ENCODE measurements at regions not wholly inside any gene's neighbourhood (a gene's known extent, or its start where the extent isn't known, plus 50 kb on each side); places are given as distances from the start of the nearest gene placed in this dataset.

GRCh38 chr4:156419080-156419685 is 465.5 kb upstream of the CTSO start:
- no peak overlapping the region for H3K4me3 ChIP-seq
- no peak for ATAC-seq
- no peaks in the 10 kb centered on the region for H4K20me1 ChIP-seq (replicated peaks; ENCODE audit: insufficient read depth)
- H3F3A ChIP-seq (replicated peaks; ENCODE audit: low read depth): no peaks in the 10 kb centered on the region
- H3K4me2 ChIP-seq: no peak overlapping the region
- H3K27me3 Mint-ChIP-seq (ENCODE audit: insufficient read depth, low read depth, poor library complexity): no peaks in the 10 kb centered on the region
- H3K36me3 ChIP-seq (ENCODE audit: insufficient read depth): no peaks in the 10 kb centered on the region
- TF ChIP-seq EZH2phosphoT487 (IDR thresholded peaks at IDR 0.05; ENCODE audit: unreplicated experiment) (no peak), ETS1 (IDR thresholded peaks at IDR 0.05) (no peak), CREB1 (CRISPR knock-in tag; IDR thresholded peaks at IDR 0.05; ENCODE audit: low read depth) (no peak), NANOG (IDR thresholded peaks at IDR 0.05; ENCODE audit: borderline replicate concordance) (no peak), ZNF331 (CRISPR knock-in tag; IDR thresholded peaks at IDR 0.05; ENCODE audit: low read depth) (no peak), ZNF114 (CRISPR knock-in tag; IDR thresholded peaks at IDR 0.05) (no peak), STAT1 (IDR thresholded peaks at IDR 0.05; ENCODE audit: unreplicated experiment) (no peak), POLR2AphosphoS5 (IDR thresholded peaks at IDR 0.05; ENCODE audit: low read depth) (no peak), EZH2 (IDR thresholded peaks at IDR 0.05; ENCODE audit: low read depth, unreplicated experiment) (no peak), JUNB (IDR thresholded peaks at IDR 0.05; ENCODE audit: unreplicated experiment) (no peak)
- TF ChIP-seq, protein P1, sequence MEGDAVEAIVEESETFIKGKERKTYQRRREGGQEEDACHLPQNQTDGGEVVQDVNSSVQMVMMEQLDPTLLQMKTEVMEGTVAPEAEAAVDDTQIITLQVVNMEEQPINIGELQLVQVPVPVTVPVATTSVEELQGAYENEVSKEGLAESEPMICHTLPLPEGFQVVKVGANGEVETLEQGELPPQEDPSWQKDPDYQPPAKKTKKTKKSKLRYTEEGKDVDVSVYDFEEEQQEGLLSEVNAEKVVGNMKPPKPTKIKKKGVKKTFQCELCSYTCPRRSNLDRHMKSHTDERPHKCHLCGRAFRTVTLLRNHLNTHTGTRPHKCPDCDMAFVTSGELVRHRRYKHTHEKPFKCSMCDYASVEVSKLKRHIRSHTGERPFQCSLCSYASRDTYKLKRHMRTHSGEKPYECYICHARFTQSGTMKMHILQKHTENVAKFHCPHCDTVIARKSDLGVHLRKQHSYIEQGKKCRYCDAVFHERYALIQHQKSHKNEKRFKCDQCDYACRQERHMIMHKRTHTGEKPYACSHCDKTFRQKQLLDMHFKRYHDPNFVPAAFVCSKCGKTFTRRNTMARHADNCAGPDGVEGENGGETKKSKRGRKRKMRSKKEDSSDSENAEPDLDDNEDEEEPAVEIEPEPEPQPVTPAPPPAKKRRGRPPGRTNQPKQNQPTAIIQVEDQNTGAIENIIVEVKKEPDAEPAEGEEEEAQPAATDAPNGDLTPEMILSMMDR (conservative IDR thresholded peaks at IDR 0.05; ENCODE audit: low read depth in 2 of 2): no peak
- TF ChIP-seq, protein P2, sequence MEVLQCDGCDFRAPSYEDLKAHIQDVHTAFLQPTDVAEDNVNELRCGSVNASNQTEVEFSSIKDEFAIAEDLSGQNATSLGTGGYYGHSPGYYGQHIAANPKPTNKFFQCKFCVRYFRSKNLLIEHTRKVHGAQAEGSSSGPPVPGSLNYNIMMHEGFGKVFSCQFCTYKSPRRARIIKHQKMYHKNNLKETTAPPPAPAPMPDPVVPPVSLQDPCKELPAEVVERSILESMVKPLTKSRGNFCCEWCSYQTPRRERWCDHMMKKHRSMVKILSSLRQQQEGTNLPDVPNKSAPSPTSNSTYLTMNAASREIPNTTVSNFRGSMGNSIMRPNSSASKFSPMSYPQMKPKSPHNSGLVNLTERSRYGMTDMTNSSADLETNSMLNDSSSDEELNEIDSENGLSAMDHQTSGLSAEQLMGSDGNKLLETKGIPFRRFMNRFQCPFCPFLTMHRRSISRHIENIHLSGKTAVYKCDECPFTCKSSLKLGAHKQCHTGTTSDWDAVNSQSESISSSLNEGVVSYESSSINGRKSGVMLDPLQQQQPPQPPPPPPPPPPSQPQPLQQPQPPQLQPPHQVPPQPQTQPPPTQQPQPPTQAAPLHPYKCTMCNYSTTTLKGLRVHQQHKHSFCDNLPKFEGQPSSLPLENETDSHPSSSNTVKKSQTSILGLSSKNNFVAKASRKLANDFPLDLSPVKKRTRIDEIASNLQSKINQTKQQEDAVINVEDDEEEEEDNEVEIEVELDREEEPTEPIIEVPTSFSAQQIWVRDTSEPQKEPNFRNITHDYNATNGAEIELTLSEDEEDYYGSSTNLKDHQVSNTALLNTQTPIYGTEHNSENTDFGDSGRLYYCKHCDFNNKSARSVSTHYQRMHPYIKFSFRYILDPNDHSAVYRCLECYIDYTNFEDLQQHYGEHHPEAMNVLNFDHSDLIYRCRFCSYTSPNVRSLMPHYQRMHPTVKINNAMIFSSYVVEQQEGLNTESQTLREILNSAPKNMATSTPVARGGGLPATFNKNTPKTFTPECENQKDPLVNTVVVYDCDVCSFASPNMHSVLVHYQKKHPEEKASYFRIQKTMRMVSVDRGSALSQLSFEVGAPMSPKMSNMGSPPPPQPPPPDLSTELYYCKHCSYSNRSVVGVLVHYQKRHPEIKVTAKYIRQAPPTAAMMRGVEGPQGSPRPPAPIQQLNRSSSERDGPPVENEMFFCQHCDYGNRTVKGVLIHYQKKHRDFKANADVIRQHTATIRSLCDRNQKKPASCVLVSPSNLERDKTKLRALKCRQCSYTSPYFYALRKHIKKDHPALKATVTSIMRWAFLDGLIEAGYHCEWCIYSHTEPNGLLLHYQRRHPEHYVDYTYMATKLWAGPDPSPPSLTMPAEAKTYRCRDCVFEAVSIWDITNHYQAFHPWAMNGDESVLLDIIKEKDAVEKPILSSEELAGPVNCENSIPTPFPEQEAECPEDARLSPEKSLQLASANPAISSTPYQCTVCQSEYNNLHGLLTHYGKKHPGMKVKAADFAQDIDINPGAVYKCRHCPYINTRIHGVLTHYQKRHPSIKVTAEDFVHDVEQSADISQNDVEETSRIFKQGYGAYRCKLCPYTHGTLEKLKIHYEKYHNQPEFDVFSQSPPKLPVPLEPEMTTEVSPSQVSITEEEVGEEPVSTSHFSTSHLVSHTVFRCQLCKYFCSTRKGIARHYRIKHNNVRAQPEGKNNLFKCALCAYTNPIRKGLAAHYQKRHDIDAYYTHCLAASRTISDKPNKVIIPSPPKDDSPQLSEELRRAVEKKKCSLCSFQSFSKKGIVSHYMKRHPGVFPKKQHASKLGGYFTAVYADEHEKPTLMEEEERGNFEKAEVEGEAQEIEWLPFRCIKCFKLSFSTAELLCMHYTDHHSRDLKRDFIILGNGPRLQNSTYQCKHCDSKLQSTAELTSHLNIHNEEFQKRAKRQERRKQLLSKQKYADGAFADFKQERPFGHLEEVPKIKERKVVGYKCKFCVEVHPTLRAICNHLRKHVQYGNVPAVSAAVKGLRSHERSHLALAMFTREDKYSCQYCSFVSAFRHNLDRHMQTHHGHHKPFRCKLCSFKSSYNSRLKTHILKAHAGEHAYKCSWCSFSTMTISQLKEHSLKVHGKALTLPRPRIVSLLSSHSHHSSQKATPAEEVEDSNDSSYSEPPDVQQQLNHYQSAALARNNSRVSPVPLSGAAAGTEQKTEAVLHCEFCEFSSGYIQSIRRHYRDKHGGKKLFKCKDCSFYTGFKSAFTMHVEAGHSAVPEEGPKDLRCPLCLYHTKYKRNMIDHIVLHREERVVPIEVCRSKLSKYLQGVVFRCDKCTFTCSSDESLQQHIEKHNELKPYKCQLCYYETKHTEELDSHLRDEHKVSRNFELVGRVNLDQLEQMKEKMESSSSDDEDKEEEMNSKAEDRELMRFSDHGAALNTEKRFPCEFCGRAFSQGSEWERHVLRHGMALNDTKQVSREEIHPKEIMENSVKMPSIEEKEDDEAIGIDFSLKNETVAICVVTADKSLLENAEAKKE (CRISPR knock-in tag; IDR thresholded peaks at IDR 0.05): no peak
- TF ChIP-seq, protein P3, sequence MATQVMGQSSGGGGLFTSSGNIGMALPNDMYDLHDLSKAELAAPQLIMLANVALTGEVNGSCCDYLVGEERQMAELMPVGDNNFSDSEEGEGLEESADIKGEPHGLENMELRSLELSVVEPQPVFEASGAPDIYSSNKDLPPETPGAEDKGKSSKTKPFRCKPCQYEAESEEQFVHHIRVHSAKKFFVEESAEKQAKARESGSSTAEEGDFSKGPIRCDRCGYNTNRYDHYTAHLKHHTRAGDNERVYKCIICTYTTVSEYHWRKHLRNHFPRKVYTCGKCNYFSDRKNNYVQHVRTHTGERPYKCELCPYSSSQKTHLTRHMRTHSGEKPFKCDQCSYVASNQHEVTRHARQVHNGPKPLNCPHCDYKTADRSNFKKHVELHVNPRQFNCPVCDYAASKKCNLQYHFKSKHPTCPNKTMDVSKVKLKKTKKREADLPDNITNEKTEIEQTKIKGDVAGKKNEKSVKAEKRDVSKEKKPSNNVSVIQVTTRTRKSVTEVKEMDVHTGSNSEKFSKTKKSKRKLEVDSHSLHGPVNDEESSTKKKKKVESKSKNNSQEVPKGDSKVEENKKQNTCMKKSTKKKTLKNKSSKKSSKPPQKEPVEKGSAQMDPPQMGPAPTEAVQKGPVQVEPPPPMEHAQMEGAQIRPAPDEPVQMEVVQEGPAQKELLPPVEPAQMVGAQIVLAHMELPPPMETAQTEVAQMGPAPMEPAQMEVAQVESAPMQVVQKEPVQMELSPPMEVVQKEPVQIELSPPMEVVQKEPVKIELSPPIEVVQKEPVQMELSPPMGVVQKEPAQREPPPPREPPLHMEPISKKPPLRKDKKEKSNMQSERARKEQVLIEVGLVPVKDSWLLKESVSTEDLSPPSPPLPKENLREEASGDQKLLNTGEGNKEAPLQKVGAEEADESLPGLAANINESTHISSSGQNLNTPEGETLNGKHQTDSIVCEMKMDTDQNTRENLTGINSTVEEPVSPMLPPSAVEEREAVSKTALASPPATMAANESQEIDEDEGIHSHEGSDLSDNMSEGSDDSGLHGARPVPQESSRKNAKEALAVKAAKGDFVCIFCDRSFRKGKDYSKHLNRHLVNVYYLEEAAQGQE (IDR thresholded peaks at IDR 0.05; ENCODE audit: unreplicated experiment): no peak
- no peaks in the 10 kb centered on the region for H3K4me1 ChIP-seq (ENCODE audit: insufficient read depth)
- no peak overlapping the region for H3K27ac Mint-ChIP-seq
- H3K79me2 ChIP-seq (replicated peaks; ENCODE audit: insufficient read depth): no peaks in the 10 kb centered on the region
- H3K36me3 Mint-ChIP-seq (ENCODE audit: low read depth): peaks cover 14% of the 10 kb centered on the region; the same call in 2 of the 3 replicates
- H3K9me3 Mint-ChIP-seq: peaks cover 22% of the 10 kb centered on the region
- H3K27ac ChIP-seq (ENCODE audit: low read depth): no peak overlapping the region
- H3K4me3 Mint-ChIP-seq: no peak overlapping the region
- no peaks in the 10 kb centered on the region for H3K27me3 ChIP-seq (ENCODE audit: insufficient read depth)
- no peaks in the 10 kb centered on the region for H3K4me1 Mint-ChIP-seq
- no peak overlapping the region for H2AFZ ChIP-seq
- H3K9me2 ChIP-seq (ENCODE audit: insufficient read depth): no peaks in the 10 kb centered on the region
- DNase-seq (ENCODE audit: low spot score): no peak

Measured in GM23338 (cell line).